ENCODE measurements at regions not wholly inside any gene's neighbourhood (a gene's known extent, or its start where the extent isn't known, plus 50 kb on each side); places are given as distances from the start of the nearest gene placed in this dataset.

GRCh38 chr5:21665524-21665923, 1187.6 kb downstream of the CDH12 start:
- no peak for TF ChIP-seq CTCF (IDR thresholded peaks at IDR 0.05)
- no peak for TF ChIP-seq POLR2A (IDR thresholded peaks at IDR 0.05)
- TF ChIP-seq POLR2AphosphoS5 (IDR thresholded peaks at IDR 0.05), result no peak
